ENCODE measurements at regions not wholly inside any gene's neighbourhood (a gene's known extent, or its start where the extent isn't known, plus 50 kb on each side); places are given as distances from the start of the nearest gene placed in this dataset.

DNA sequence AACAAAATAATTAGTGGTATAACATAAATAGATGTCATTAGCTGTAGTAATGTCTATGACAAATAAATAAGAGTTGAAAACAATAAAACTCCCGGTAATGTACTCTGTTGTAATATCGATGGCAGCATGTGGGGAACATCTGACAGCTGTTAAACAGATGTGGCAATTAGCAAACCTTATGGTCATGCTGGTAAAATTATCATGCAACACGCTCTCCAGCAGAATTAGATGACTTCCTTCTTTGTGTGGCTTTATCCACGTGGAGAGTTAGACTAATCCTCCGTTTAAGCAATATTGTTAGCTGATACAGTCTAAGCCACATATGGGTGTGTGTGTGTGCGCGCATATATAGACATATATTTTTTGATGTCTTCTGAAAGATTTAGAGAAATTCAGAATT is 77.7 kb upstream of the ZFP64 start:
- H3K27ac ChIP-seq = no peak overlapping the region
- no peaks in the 10 kb centered on the region for H3K27me3 ChIP-seq
- peak in 1 of 2 donors; percentile 24 for DNase-seq (ENCODE audit: low spot score in 2 of 2)
- no peaks in the 10 kb centered on the region for H3K9me3 ChIP-seq
- no peaks in the 10 kb centered on the region for H3K36me3 ChIP-seq
- TF ChIP-seq POLR2A (IDR thresholded peaks at IDR 0.05) (no peak), EP300 (IDR thresholded peaks at IDR 0.05) (peak in 1 of 2 donors; percentile 29)
- TF ChIP-seq, protein P1, sequence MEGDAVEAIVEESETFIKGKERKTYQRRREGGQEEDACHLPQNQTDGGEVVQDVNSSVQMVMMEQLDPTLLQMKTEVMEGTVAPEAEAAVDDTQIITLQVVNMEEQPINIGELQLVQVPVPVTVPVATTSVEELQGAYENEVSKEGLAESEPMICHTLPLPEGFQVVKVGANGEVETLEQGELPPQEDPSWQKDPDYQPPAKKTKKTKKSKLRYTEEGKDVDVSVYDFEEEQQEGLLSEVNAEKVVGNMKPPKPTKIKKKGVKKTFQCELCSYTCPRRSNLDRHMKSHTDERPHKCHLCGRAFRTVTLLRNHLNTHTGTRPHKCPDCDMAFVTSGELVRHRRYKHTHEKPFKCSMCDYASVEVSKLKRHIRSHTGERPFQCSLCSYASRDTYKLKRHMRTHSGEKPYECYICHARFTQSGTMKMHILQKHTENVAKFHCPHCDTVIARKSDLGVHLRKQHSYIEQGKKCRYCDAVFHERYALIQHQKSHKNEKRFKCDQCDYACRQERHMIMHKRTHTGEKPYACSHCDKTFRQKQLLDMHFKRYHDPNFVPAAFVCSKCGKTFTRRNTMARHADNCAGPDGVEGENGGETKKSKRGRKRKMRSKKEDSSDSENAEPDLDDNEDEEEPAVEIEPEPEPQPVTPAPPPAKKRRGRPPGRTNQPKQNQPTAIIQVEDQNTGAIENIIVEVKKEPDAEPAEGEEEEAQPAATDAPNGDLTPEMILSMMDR (IDR thresholded peaks at IDR 0.05) = no peak
- peaks cover 0 to 5% (median 0%) of the 10 kb centered on the region in 4 donors for H3K4me1 ChIP-seq
- WGBS, 2 donors = 66 to 68% methylated on average over 7 of the region's 7 CpGs
- no peak overlapping the region for H3K4me3 ChIP-seq

DNA sequence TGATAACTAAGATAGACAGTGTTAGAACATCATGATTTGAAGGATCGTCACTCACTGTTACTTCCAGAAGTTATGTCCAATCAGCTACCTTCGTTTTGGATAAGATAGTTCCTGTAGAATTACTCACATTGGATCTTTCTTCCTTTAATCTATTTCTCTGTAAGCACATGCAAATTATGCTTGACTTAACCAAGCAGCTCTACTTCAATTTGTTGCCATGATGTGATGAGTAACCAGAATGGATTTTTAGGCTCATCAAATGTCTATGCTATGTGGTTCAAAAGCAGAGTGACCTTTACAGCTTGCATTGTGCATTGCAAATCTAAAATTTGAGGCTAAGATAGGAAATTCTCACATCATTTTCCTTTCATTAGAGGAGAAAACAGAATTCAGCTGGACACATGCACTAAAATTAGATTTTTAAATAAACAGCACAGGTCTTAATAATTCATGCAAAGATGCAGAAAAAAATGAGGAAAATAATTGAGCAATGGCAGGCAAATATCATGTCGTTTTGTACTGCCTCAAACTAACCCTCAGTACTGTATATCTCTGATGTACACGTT is 76.7 kb upstream of the ZFP64 start:
- Histone ChIP-seq H3K27ac (no peak overlapping the region), H3K9me3 (no peaks in the 10 kb centered on the region), H3K36me3 (no peaks in the 10 kb centered on the region), H3K4me3 (no peak overlapping the region), H3K4me1 (peaks cover 0 to 5% (median 0%) of the 10 kb centered on the region in 4 donors), H3K27me3 (peaks cover 0 to 3% of the 10 kb centered on the region in 2 donors)
- WGBS, 2 donors = 75 to 77% methylated on average over 4 of the region's 4 CpGs
- TF ChIP-seq POLR2A (IDR thresholded peaks at IDR 0.05) = no peak
- TF ChIP-seq EP300 (IDR thresholded peaks at IDR 0.05) = no peak
- TF ChIP-seq, protein P1 (IDR thresholded peaks at IDR 0.05) = no peak
- DNase-seq (ENCODE audit: low spot score in 2 of 2) = no peak

GRCh38 chr20:52267418-52267817 is 75.8 kb upstream of the ZFP64 start:
- Histone ChIP-seq H3K27me3 (peaks cover 0 to 7% of the 10 kb centered on the region in 2 donors), H3K36me3 (no peaks in the 10 kb centered on the region), H3K4me1 (peaks cover 0 to 5% (median 0%) of the 10 kb centered on the region in 4 donors), H3K9me3 (no peaks in the 10 kb centered on the region), H3K27ac (no peak overlapping the region), H3K4me3 (no peak overlapping the region)
- TF ChIP-seq POLR2A (IDR thresholded peaks at IDR 0.05) (no peak), EP300 (IDR thresholded peaks at IDR 0.05) (no peak)
- TF ChIP-seq, protein P1 (IDR thresholded peaks at IDR 0.05) = no peak
- DNase-seq (ENCODE audit: low spot score in 2 of 2) = no peak

DNA sequence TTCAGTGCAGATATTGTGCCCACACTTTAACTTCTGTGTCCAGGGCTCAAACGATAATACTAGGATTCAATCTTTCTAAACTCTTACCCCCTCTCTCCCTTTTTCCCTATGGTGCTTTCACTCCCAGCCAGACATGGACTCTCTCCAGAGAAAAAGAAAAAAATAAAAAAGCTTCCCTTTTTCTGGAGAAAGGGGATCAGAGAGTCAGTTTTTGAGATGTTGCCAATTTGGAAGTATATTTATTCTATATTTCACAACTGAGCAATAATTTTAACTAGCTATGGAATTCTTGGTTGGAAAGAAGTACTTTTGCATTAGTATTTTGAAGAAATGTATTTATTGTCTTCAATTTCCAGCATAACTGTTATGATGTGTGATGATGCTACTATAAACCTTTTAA is 72.2 kb upstream of the ZFP64 start:
- Histone ChIP-seq H3K9me3 (no peaks in the 10 kb centered on the region), H3K4me1 (no peaks in the 10 kb centered on the region), H3K27me3 (peaks cover 0 to 7% of the 10 kb centered on the region in 2 donors), H3K4me3 (no peak overlapping the region), H3K36me3 (no peaks in the 10 kb centered on the region), H3K27ac (no peak overlapping the region)
- TF ChIP-seq POLR2A (IDR thresholded peaks at IDR 0.05) = no peak
- no peak for TF ChIP-seq EP300 (IDR thresholded peaks at IDR 0.05)
- TF ChIP-seq, protein P1 (IDR thresholded peaks at IDR 0.05) = no peak
- no peak for DNase-seq (ENCODE audit: low spot score in 2 of 2)
- 40 to 52% methylated on average over 1 of the region's 1 CpG for WGBS, 2 donors

- no peaks in the 10 kb centered on the region for H3K4me1 ChIP-seq
- H3K27ac ChIP-seq = no peak overlapping the region
- H3K36me3 ChIP-seq = no peaks in the 10 kb centered on the region
- no peaks in the 10 kb centered on the region for H3K9me3 ChIP-seq
- TF ChIP-seq, protein P1 (IDR thresholded peaks at IDR 0.05) = no peak
- DNase-seq (ENCODE audit: low spot score in 2 of 2) = no peak
- H3K4me3 ChIP-seq = no peak overlapping the region
- H3K27me3 ChIP-seq = peaks cover 0 to 7% of the 10 kb centered on the region in 2 donors
Observed at GRCh38 chr20:52261792-52262191, 70.2 kb upstream of the ZFP64 start.

Measured in tibial nerve (tissue), 4 donors.